ENCODE measurements at regions not wholly inside any gene's neighbourhood (a gene's known extent, or its start where the extent isn't known, plus 50 kb on each side); places are given as distances from the start of the nearest gene placed in this dataset.

GRCh38 chr4:179768996-179769395 lies 2326.8 kb upstream of the AGA start:
- no peak overlapping the region for H3K27ac ChIP-seq (ENCODE audit: low read depth)
- no peaks in the 10 kb centered on the region for H3K4me1 ChIP-seq (ENCODE audit: insufficient read depth)
- DNase-seq (ENCODE audit: extremely low spot score), result no peak
- 82% methylated on average over 3 of the region's 3 CpGs for WGBS
- no peaks in the 10 kb centered on the region for H3K36me3 ChIP-seq (ENCODE audit: insufficient read depth)
- no peak overlapping the region for H3K4me3 ChIP-seq (ENCODE audit: low read depth, low read length)

GRCh38 chr4:179797738-179798137 lies 2355.5 kb upstream of the AGA start:
- no peak for DNase-seq (ENCODE audit: extremely low spot score)
- Histone ChIP-seq H3K4me1 (ENCODE audit: insufficient read depth) (no peaks in the 10 kb centered on the region), H3K4me3 (ENCODE audit: low read depth, low read length) (no peak overlapping the region), H3K36me3 (ENCODE audit: insufficient read depth) (no peaks in the 10 kb centered on the region), H3K27ac (ENCODE audit: low read depth) (no peak overlapping the region)
- WGBS, result 83% methylated on average over 5 of the region's 5 CpGs

- H3K4me1 ChIP-seq (ENCODE audit: insufficient read depth), result no peaks in the 10 kb centered on the region
These were observed 2361.6 kb upstream of the AGA start for GRCh38 chr4:179803857-179804256.

GRCh38 chr4:179804440-179804839 lies 2362.2 kb upstream of the AGA start:
- H3K27ac ChIP-seq (ENCODE audit: low read depth), result no peak overlapping the region
- no peak for DNase-seq (ENCODE audit: extremely low spot score)
- H3K4me3 ChIP-seq (ENCODE audit: low read depth, low read length), result no peak overlapping the region
- no peaks in the 10 kb centered on the region for H3K36me3 ChIP-seq (ENCODE audit: insufficient read depth)
- WGBS, result 89% methylated on average over 1 of the region's 1 CpG
- no peaks in the 10 kb centered on the region for H3K4me1 ChIP-seq (ENCODE audit: insufficient read depth)

More at GRCh38 chr4:179803857-179804256, 2361.6 kb upstream of the AGA start:
- Histone ChIP-seq H3K4me3 (ENCODE audit: low read depth, low read length) (no peak overlapping the region), H3K27ac (ENCODE audit: low read depth) (no peak overlapping the region), H3K36me3 (ENCODE audit: insufficient read depth) (no peaks in the 10 kb centered on the region)
- 31% methylated on average over 1 of the region's 1 CpG for WGBS
- DNase-seq (ENCODE audit: extremely low spot score), result no peak

GRCh38 chr4:179817317-179817716 lies 2375.1 kb upstream of the AGA start:
- no peak for DNase-seq (ENCODE audit: extremely low spot score)
- Histone ChIP-seq H3K36me3 (ENCODE audit: insufficient read depth) (no peaks in the 10 kb centered on the region), H3K27ac (ENCODE audit: low read depth) (no peak overlapping the region), H3K4me3 (ENCODE audit: low read depth, low read length) (no peak overlapping the region), H3K4me1 (ENCODE audit: insufficient read depth) (no peaks in the 10 kb centered on the region)
- WGBS, result 74% methylated on average over 8 of the region's 8 CpGs

- H3K4me1 ChIP-seq (ENCODE audit: insufficient read depth), result no peaks in the 10 kb centered on the region
- H3K27ac ChIP-seq (ENCODE audit: low read depth), result no peak overlapping the region
- no peaks in the 10 kb centered on the region for H3K36me3 ChIP-seq (ENCODE audit: insufficient read depth)
- no peak for DNase-seq (ENCODE audit: extremely low spot score)
- no peak overlapping the region for H3K4me3 ChIP-seq (ENCODE audit: low read depth, low read length)
- 47% methylated on average over 2 of the region's 2 CpGs for WGBS
These were observed 2381.1 kb upstream of the AGA start for GRCh38 chr4:179823342-179823741.

- 90% methylated on average over 4 of the region's 4 CpGs for WGBS
- no peaks in the 10 kb centered on the region for H3K36me3 ChIP-seq (ENCODE audit: insufficient read depth)
- no peak overlapping the region for H3K27ac ChIP-seq (ENCODE audit: low read depth)
- no peaks in the 10 kb centered on the region for H3K4me1 ChIP-seq (ENCODE audit: insufficient read depth)
- no peak overlapping the region for H3K4me3 ChIP-seq (ENCODE audit: low read depth, low read length)
- no peak for DNase-seq (ENCODE audit: extremely low spot score)
These were observed 2389.0 kb upstream of the AGA start for GRCh38 chr4:179831274-179831673.

- H3K4me1 ChIP-seq (ENCODE audit: insufficient read depth), result no peaks in the 10 kb centered on the region
- no peak for DNase-seq (ENCODE audit: extremely low spot score)
- 58% methylated on average over 11 of the region's 11 CpGs for WGBS
- no peak overlapping the region for H3K27ac ChIP-seq (ENCODE audit: low read depth)
- H3K36me3 ChIP-seq (ENCODE audit: insufficient read depth), result no peaks in the 10 kb centered on the region
- H3K4me3 ChIP-seq (ENCODE audit: low read depth, low read length), result no peak overlapping the region
These were observed 2394.2 kb upstream of the AGA start for GRCh38 chr4:179836179-179837075.

GRCh38 chr4:179843370-179843769 lies 2399.8 kb upstream of the TENM3 start:
- no peak for DNase-seq (ENCODE audit: extremely low spot score)
- Histone ChIP-seq H3K36me3 (ENCODE audit: insufficient read depth) (no peaks in the 10 kb centered on the region), H3K4me1 (ENCODE audit: insufficient read depth) (no peaks in the 10 kb centered on the region), H3K4me3 (ENCODE audit: low read depth, low read length) (no peak overlapping the region), H3K27ac (ENCODE audit: low read depth) (no peak overlapping the region)
- WGBS, result 62% methylated on average over 3 of the region's 3 CpGs

GRCh38 chr4:179855469-179855868 lies 2387.7 kb upstream of the TENM3 start:
- WGBS, result 85% methylated on average over 3 of the region's 3 CpGs
- no peak for DNase-seq (ENCODE audit: extremely low spot score)
- H3K27ac ChIP-seq (ENCODE audit: low read depth), result no peak overlapping the region
- H3K4me3 ChIP-seq (ENCODE audit: low read depth, low read length), result no peak overlapping the region
- H3K4me1 ChIP-seq (ENCODE audit: insufficient read depth), result no peaks in the 10 kb centered on the region
- no peaks in the 10 kb centered on the region for H3K36me3 ChIP-seq (ENCODE audit: insufficient read depth)

- no peaks in the 10 kb centered on the region for H3K4me1 ChIP-seq (ENCODE audit: insufficient read depth)
- no peak overlapping the region for H3K4me3 ChIP-seq (ENCODE audit: low read depth, low read length)
- H3K27ac ChIP-seq (ENCODE audit: low read depth), result no peak overlapping the region
- WGBS, result 89% methylated on average over 4 of the region's 4 CpGs
- no peak for DNase-seq (ENCODE audit: extremely low spot score)
- H3K36me3 ChIP-seq (ENCODE audit: insufficient read depth), result no peaks in the 10 kb centered on the region
These were observed 2385.0 kb upstream of the TENM3 start for GRCh38 chr4:179858221-179858620.

- DNase-seq (ENCODE audit: extremely low spot score), result no peak
- Histone ChIP-seq H3K36me3 (ENCODE audit: insufficient read depth) (no peaks in the 10 kb centered on the region), H3K4me1 (ENCODE audit: insufficient read depth) (no peaks in the 10 kb centered on the region), H3K27ac (ENCODE audit: low read depth) (no peak overlapping the region), H3K4me3 (ENCODE audit: low read depth, low read length) (no peak overlapping the region)
- WGBS, result 19% methylated on average over 6 of the region's 6 CpGs
These were observed 2375.8 kb upstream of the TENM3 start for GRCh38 chr4:179867300-179867878.

- DNase-seq (ENCODE audit: extremely low spot score), result no peak
- H3K36me3 ChIP-seq (ENCODE audit: insufficient read depth), result no peaks in the 10 kb centered on the region
- no peak overlapping the region for H3K4me3 ChIP-seq (ENCODE audit: low read depth, low read length)
- no peak overlapping the region for H3K27ac ChIP-seq (ENCODE audit: low read depth)
- H3K4me1 ChIP-seq (ENCODE audit: insufficient read depth), result no peaks in the 10 kb centered on the region
- 66% methylated on average over 1 of the region's 1 CpG for WGBS
These were observed 2371.5 kb upstream of the TENM3 start for GRCh38 chr4:179871726-179872125.

- Histone ChIP-seq H3K27ac (ENCODE audit: low read depth) (no peak overlapping the region), H3K4me1 (ENCODE audit: insufficient read depth) (no peaks in the 10 kb centered on the region), H3K4me3 (ENCODE audit: low read depth, low read length) (no peak overlapping the region), H3K36me3 (ENCODE audit: insufficient read depth) (no peaks in the 10 kb centered on the region)
- no peak for DNase-seq (ENCODE audit: extremely low spot score)
- WGBS, result 52% methylated on average over 3 of the region's 3 CpGs
These were observed 2370.4 kb upstream of the TENM3 start for GRCh38 chr4:179872755-179873154.
